LHCN-M2 (cell line): ENCODE measurements at regions not wholly inside any gene's neighbourhood (a gene's known extent, or its start where the extent isn't known, plus 50 kb on each side); places are given as distances from the start of the nearest gene placed in this dataset.

ENCODE experiments used
- DNase-seq: peaks from one replicate; pipeline ENCODE4 v3.0.0-alpha.2; 2012; ENCODE audit warnings: low read depth

DNA sequence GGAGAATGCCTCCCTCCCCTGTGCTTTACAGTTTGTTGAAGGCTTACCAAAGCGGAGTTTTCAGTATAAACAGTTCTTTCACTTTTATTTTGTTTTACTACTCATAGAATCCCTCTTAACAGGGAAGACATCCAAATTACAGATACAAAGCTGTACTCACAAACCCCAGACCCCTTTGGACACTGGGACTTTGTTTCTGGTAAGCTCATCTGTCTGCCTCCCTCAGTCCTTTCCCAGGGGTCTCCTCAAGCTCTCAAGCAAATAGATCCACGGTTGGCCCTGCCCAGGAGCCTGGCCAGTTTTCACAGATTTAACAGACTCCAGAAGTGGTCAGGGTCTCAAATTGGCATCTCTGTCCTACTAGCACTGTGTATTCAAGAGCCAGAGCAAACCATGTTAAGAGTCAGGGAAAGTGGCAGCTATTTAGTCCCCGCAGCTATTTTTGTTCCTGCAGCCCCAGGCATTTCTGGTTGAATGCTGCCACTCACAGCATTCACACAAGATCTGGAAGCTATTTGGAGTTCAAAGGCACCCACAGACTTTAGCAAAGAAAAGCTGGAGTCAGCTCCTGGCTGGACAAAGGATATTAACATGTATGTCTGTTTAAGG, 54.2 kb downstream of the TMEM100 start:
- DNase-seq: no peak

DNA sequence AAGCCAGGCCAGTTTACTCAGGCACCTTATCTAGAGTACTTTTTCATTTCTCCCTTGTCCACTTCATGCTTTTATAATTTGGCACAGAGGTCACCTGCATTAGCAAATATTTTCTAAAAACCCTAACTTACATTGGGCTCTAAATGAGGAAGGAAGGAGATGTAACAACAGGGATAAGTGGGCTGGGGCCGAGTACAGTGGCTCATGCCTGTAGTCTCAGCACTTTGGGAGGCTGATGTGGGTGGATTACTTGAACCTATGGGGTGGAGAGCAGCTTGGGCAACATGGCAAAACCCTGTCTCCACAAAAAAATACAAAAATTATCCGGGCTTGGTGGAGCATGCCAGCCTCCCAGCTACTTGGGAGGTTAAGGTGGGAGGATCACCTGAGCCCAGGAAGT, 55.9 kb downstream of the TMEM100 start:
- no peak for DNase-seq

DNA sequence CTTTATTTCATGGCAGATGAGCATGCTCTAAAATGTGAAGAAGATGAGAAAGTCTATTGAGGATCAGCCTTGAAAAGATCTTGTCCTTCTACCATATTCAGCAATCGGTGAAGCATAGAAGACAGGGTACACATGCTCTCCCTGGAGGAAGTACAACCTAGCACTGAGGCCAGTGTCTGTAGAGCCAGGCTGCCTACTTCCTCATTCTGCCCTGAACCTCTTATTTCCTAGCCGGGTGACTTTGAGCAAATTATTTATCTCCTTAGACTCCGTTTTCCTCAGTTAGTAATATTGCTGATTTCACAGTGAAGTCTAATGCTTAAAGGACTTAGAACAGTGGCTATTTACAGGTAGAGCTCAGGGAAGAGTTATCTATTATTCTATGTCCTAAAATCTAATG, 58.4 kb downstream of the TMEM100 start:
- DNase-seq: no peak

DNA sequence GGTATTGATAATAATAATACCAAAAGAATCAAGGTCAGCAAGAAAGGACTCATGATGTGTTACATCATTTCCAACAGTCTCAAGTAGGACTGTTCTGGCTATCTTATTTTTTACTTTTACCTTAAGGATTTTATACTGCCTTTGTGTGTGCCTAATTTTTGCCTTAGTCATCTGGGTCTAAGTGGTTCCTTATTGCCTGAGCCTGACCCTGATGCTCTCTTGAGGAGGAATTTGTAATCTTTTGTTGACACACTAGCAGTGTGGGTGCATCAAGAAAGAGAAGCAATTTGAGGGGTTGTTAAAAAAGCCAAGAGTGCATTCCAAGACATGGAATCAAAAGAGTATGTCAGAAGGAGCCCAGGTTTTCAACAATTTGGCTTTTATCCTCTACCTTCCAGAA, 59.3 kb downstream of the TMEM100 start:
- DNase-seq: no peak

DNA sequence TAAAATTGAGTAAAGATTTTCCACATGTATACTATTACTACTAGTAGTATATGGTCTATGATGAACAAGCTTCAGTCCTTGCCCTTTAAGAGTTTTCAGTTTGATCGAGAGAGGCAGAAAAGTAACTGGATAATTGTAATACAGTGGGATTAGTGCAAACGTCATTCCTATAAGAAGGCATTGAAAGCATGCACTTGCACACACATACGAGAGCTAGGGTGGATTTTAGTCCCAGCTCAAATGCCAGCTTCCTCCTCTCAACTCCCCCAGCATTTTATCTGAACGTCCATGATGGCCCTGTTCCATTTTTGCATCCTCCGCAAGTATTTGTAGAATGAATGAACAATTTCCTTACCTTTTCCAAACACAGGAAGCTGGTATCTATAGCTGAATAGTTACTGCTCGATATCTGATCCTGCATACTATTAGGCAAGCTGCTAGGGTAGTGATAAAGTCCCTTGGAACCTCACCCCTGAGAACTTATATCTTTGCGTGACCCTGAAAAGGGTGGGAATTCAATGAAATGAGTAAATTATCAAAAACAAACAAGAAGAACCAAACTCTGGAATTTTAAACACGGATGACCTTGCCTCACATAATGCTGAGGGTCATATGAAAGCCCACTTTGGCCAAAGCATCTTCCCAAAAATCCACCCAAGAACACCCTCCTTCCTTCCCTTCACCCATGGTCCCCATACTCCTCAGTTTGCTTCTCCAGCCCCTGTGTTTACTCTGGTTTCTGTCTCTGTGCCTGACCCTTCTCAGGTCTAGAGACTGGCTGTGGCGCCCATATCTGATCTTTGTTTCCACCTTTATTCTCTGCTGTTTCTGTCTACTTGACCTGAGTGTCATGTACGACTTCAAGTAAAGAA, 60.5 kb downstream of the TMEM100 start:
- DNase-seq: no peak

DNA sequence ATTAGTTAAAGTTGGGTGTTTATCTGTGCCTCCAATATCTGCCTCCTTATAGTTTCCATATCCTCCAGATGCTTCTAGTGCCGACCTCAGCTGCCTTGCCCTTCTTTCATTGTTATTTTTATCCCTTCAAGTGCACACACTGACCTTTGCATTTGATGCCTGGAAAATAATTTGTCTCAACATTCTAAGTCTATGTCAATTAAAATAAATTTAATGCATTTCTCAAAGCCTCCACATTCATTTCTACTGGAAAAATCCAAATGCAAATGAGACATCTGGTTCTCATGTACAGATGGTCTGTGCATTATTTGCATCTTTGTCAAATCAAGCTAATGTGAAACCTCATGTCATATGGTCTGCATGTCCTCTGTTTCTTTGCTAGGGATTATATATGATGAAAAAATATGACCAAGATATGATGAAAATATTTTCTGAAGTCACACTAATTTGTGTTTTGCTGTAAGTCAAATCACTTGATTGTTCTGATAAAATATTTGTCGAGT, 61.4 kb downstream of the TMEM100 start:
- no peak for DNase-seq

DNA sequence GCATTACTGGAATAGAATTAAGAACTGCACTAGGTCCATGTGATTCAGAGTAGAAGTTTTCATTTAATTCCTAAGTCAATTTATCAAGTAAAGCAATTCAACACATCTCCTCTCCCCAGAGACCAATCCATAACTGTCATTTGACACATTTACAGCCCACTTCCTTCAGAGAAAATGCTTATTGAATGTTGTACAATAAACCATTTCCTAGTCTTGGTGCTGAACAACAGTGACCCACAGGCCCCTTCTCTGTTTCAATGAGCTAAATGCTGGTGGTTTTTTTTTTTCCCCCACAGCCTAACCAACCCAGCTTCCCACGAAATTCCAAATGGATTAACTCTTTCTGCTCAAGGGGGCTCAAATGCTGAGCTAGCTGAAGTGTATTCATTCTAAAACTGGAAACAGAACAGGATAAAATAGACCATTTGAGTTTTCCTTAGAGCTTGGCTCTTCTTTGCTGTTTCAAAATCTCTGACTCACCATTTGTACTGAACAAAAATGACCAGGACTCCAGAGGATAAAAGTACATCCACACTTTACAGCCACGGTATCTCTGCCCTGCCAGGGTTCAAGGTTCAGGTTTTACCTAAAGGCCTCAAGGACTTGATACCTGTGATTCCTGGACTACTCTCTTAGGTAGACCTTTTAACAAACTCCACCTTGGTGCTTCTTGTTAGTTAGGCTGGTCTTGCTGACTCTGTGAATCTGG, 62.3 kb downstream of the TMEM100 start:
- DNase-seq: peak; percentile 43

DNA sequence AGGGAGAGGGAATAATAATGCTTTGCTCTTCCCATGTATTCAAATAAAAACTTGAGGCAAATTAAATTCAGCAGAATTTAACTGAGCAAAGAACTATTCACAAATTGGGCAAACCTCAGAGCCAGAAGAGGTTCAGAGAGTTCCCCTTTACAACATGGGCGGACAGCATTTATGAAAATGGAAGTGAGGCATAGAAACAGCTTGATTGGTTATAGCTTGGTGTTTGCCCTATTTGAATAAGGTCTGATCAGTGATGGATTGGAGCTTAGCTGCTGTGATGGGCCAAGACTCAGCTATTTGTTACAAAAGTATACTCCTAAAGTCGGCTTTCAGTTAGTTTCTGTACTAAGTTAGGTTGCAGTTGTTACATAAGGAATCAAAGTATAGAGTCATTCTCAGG, 63.0 kb downstream of the TMEM100 start:
- DNase-seq: no peak

DNA sequence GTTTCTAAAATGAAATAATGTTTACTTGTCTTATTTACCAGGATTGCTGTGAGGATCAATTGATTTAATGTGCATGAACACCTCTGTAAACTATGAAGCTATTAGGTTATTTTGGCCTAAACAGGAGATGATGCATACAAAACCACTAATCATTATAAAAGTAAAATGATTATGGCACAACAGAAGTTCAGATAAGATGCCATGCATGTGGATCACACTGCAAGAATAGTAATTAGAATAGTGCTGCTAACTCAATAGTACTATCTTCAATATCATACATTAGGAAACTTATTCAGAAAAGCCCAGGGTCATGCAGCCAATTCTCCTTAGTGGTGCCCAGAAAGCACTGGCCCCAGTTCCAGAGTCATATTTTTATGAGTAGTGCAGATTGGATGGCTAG, 66.9 kb downstream of the TMEM100 start:
- no peak for DNase-seq

DNA sequence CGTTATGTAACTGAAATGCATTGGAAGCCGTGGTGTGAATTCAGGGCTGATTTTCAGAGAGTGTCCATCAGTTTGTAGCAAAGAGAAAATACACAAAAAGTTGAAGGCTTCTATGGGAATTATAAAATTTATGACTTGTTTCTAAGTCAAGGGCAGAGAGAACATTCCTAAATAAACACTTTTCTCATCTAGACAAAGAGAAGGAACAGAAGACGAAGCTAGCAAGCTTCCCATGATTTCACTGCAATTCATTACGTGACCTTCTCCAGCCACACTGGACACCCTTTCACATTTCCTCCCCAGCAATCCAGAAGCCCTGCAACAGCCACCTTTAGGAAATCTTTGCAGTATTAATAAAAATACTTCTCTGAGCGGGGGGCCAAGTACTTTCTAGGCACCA, 67.8 kb downstream of the TMEM100 start:
- no peak for DNase-seq

DNA sequence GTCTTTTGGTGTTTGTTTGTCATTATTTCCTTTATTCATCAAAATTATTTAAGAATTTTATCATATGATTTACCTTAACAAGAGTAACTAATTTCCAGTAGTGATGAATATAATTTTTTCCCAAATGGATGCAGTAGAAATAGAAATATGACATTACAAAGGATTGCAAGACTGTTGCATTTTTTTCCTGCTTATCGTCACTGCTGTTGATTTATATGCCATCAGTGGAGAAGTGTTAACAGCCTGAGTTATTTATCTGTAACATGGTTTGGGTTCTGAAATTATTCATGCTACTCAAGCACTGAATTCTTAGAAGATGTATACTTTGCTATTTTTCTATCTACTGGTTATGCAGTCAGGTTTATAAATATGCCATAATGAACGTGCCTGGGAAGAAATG, 68.6 kb downstream of the TMEM100 start:
- no peak for DNase-seq

DNA sequence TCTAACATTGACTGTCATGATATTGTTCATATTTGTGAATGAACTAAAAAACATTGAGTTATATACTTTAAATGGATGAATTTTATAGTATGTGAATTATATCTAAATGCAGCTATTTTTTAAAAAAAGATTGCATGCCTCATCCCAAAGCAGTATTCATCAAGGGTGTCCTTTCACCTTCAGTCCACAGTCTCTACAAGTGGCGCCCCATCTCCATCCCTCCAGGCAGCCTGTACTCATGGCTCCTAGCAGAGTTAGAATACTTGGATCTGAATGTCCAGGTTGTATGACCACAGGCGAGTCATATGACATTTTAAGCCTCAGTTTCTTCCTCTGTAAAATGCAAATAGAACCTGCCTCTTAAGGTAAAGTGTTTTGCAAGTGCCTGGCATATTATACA, 69.8 kb downstream of the TMEM100 start:
- DNase-seq: no peak

DNA sequence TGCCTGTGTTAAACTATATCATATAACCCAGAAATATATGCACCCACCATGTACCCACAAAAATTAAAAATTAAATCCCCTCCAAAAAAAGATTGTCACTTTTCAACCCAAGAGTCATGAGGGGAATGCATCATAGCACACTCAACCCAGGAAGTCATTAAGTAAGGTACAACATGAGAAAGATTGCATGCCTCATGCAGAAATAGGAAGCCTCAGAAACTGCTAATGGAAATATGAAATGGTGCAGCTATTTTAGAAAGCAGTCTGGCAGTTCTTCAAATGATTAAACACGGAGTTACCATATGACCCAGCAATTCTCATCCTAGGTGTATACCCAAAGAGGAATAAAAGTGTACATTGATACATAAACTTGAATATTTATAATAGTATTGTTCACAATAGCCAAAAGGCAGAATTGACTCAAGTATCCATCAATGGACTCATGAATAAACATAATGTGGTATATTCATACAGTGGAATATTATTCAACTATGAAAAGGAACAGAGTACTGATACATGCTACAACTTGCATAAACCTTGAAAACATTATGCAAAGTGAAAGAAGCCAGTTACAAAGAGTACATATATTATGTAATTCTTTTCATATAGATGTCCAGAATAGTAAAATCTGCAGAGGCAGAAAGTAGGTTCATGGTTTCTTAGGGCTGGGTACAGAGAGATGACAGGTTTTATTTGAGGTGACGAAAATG, 70.4 kb downstream of the TMEM100 start:
- no peak for DNase-seq

DNA sequence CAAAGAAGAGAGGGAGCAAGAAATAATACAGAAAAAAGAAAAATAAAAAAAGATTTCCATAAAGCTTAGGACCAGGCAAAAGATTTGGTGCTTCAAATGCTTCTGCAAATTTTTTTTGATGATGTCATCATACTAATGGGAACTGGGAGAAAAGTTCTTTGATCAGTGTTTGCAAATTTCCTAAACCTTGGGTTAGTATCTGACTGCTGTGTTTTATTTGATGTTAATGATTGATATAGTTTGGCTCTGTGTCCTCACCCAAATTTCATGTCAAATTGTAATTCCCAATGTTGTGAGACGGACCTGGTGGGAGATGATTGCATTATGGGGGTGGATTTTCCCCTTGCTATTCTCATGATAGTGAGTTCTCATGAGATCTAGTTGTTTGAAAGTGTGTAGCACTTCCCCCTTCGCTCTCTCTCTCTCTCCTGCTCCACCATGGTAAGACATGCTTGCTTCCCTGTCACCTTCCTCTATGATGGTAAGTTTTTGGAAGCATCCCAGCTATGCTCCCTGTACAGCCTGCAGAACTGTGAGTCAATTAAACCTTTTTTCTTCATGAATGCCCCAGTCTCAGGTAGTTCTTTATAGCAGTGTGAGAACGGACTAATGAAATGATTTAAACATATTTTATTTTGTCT, 72.6 kb downstream of the TMEM100 start:
- DNase-seq: no peak

DNA sequence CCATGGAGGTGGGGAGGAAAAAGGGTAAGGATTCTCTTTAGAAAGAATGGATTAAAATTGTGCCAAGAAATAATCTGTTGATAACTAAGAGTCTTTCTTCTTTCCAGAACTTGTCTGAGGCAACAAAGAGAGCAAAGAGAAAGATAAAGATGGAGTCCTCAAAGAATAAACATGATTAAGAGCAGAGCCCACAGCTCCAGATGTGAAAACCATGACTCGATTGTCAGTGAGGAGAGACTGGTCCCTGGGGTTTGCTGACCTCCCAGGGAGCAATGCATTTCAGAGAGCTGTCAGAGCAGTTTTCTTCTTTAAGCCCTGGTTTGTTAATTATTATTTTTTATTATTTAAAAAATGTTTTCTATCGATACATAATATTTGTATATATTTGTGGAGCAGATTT, 74.6 kb downstream of the TMEM100 start:
- DNase-seq: peak; percentile 12

DNA sequence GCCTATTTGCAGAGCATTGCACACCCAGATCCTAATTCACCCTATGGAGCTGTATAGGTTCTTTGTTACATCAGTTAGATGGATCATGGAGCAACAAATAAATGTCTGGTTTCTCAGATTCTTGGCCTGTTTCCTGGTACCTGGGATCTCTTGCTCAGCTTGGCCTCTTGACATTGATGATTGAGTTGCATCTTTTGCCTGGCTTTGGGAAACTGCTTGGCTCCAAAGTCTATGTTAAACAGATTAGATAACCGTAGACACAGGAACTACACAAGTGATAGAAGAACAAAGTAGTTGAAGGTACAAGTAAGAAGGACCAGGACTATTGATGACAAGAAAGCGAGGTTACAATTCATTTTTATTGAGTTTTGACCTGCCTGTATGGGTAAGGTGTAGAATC, 77.3 kb downstream of the TMEM100 start:
- no peak for DNase-seq

DNA sequence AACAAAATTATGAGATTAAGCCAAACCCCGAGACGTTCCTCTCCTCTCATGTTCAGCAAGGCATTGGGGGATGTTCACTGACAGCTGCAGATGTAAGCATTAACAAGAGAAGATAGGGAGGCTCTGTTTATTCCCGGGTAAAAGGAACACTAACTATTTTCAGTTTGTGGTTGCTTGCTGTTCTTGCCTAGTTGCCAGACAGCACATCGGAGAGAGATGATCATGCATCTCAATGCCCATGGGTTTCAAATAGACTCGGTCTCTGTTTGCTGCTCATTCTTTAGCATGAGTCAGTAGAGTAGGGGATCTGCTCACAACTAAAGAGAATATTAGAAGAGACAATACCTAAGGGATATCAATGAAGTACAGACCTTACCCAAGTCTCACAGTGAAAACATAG, 78.3 kb downstream of the TMEM100 start:
- peak; percentile 37 for DNase-seq

DNA sequence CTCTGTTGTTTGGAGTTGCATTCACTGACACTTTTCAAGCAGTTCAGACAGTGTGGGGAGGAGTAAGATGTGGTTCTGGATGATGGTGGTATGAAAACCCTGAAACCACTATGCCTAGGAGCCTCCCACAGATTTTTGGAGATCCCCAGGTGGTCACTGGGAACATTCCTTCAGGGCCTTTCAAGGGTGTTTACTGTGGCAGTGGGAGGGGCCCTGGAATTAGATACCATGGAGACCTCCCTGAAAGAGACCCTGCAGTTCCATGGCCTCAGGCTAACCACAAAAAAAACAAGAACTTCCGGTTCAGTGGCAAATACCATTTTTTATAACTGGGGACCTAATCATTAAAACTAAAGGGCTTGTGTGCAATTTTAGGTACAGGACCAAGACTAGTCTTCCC, 79.9 kb downstream of the TMEM100 start:
- DNase-seq: no peak

DNA sequence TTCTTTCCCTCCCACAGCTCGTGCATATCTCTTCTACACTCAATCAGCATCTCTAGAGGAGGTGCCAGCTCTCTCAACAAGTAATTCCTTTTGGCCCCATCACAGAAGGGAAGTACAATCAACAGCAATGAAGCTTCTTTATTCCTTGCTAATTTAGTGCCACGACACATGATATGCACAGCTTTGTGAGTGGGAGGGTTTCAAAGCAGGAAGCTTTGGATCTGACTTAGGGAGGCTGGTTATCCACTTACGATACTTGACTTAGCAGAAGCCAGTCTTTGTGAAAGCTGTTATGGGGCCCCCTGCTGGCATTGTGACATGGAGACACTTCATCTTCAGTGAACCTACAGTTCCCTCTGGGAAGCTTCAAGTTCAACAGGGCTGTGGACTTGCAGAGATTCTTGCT, 81.0 kb downstream of the TMEM100 start:
- peak; percentile 78 for DNase-seq

DNA sequence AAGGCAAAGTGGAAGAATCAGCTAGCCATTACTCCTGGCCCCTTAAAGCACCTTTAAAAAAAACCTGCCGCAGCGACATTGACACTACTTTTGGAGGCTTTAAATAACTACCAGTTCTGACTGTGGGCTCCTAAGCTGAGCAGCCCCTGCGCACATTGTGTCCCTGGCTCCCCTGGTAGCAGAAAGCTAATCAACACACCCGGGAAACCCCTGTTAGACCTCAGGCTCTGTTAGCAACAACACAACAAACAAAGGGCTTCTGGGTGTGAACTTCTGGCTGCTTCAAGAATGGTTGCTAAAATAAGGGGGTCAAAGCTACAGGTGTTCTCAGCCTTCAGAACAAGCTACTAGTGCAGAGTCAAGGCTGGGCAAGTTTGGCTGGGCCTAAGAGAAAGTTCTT, 83.6 kb downstream of the TMEM100 start:
- no peak for DNase-seq

DNA sequence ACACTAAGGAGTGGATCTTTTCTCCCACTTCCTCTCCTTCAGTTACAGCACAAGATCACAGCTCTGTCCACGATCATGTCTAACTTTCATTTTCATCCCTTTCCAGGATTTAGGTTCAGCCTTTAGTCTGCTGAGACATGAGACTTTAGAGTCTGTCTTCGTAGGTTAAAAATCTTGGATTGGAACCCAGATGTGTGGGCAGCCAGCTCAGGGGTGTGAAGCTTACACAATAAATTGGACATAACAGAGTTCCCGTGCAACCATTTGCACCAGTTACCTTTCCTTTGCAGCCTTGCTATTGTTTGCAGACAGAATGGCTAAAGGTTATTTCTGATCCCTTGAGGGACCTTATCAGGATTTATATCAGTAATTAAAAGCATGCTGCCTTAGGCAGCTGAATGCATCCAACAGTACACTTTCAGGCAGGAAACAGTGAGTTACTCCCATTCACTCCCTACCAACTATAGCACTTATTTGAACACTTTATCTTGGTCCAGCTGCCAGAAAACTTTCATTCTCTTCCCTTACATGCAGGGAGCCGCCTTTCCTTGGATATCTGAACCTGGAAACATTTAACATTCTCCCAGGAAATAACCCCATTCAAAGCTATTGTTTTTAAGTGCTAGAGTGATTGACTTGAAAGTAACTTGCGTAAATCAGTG, 87.3 kb downstream of the TMEM100 start:
- DNase-seq: no peak
